CD14-positive monocyte (primary cell): ENCODE measurements at regions not wholly inside any gene's neighbourhood (a gene's known extent, or its start where the extent isn't known, plus 50 kb on each side); places are given as distances from the start of the nearest gene placed in this dataset.

Experiments used
- DNase-seq, 3 donors: peaks; one replicate each; pipeline ENCODE4 v3.0.0-alpha.2; 2011 to 2022
- H2AFZ ChIP-seq: 2 replicates; pipeline ENCODE4 v1.6.0; 2012; ENCODE audit warnings: mild to moderate bottlenecking, low read depth, low read length, inconsistent platforms; ENCODE audit not compliant: insufficient read depth, poor library complexity, severe bottlenecking
- H3K27ac ChIP-seq, 2 donors: 1 replicate in 1 of 2; 2 replicates in 1 of 2; pipeline ENCODE4 v1.5.1; 2012 to 2013; ENCODE audit warnings: low read length in 2 of 2, control low read depth in 1 of 2, inconsistent platforms in 1 of 2, low read depth in 1 of 2, mild to moderate bottlenecking in 1 of 2
- H3K27me3 ChIP-seq, 2 donors: one replicate each; pipeline versions ENCODE4 v1.6.0 to v1.6.1; 2011 to 2013; ENCODE audit warnings: low read length in 2 of 2; ENCODE audit not compliant: control insufficient read depth in 2 of 2, insufficient read depth in 2 of 2
- H3K36me3 ChIP-seq, 2 donors: replicated peaks in 1 of 2; 1 replicate in 1 of 2; 2 replicates in 1 of 2; pipeline versions ENCODE4 v1.5.1 to v1.6.1; 2012 to 2013; ENCODE audit warnings: low read length in 2 of 2, control low read depth in 1 of 2, inconsistent platforms in 1 of 2, mild to moderate bottlenecking in 1 of 2; ENCODE audit not compliant: insufficient read depth in 2 of 2, control insufficient read depth in 1 of 2
- H3K4me1 ChIP-seq, 2 donors: 1 replicate in 1 of 2; 2 replicates in 1 of 2; pipeline versions ENCODE4 v1.5.1 to v1.6.1; 2012 to 2013; ENCODE audit warnings: low read length in 2 of 2, control low read depth in 1 of 2, inconsistent platforms in 1 of 2, mild to moderate bottlenecking in 1 of 2, moderate library complexity in 1 of 2; ENCODE audit not compliant: insufficient read depth in 2 of 2, control insufficient read depth in 1 of 2
- H3K4me2 ChIP-seq: replicated peaks from 2 replicates; pipeline ENCODE3; 2012; ENCODE audit warnings: low read length, moderate library complexity, mild to moderate bottlenecking; ENCODE audit not compliant: poor library complexity, severe bottlenecking; ENCODE audit errors: extremely low read depth
- H3K4me3 ChIP-seq, 3 experiments: fragments of 200-600 bp in 1 of 3; sonication (generic) in 1 of 3; replicated peaks in 1 of 3; 1 replicate in 2 of 3; 2 replicates in 1 of 3; pipeline ENCODE4 v1.5.1; 2011 to 2013; ENCODE audit warnings: low read length in 3 of 3, mild to moderate bottlenecking in 3 of 3, control low read depth in 2 of 3, low read depth in 2 of 3, inconsistent platforms in 1 of 3, moderate library complexity in 1 of 3
- H3K79me2 ChIP-seq: 2 replicates; pipeline ENCODE4 v1.6.0; 2012; ENCODE audit warnings: mild to moderate bottlenecking, control low read depth, inconsistent platforms, low read length, moderate library complexity; ENCODE audit not compliant: insufficient read depth
- H3K9ac ChIP-seq: 2 replicates; pipeline ENCODE4 v1.6.0; 2017; ENCODE audit warnings: low read length, mild to moderate bottlenecking; ENCODE audit not compliant: insufficient read depth, poor library complexity, severe bottlenecking
- H3K9me3 ChIP-seq, 2 donors: replicated peaks in 1 of 2; 1 replicate in 1 of 2; 2 replicates in 1 of 2; pipeline versions ENCODE4 v1.5.1 to v1.6.1; 2012 to 2013; ENCODE audit warnings: low read length in 2 of 2, control low read depth in 1 of 2; ENCODE audit not compliant: control insufficient read depth in 1 of 2, insufficient read depth in 1 of 2
- H4K20me1 ChIP-seq: 2 replicates; pipeline ENCODE4 v1.6.0; 2012; ENCODE audit warnings: mild to moderate bottlenecking, low read length, control low read depth, moderate library complexity; ENCODE audit not compliant: insufficient read depth
- H3K27ac Mint-ChIP-seq, 7 donors: one replicate each; pipeline ENCODE4 v1.8.0; 2020; ENCODE audit warnings: mild to moderate bottlenecking in 7 of 7, mixed read lengths in 7 of 7, moderate library complexity in 6 of 7, inconsistent platforms in 2 of 7
- H3K27me3 Mint-ChIP-seq, 3 donors: one replicate each; pipeline ENCODE4 v1.8.0; 2021 to 2022; ENCODE audit warnings: low read depth in 3 of 3, mild to moderate bottlenecking in 3 of 3, mixed read lengths in 3 of 3, moderate library complexity in 3 of 3, inconsistent platforms in 1 of 3
- H3K36me3 Mint-ChIP-seq, 2 donors: one replicate each; pipeline ENCODE4 v1.8.0; 2020; ENCODE audit warnings: mixed read lengths in 2 of 2, inconsistent platforms in 1 of 2, mild to moderate bottlenecking in 1 of 2
- H3K4me1 Mint-ChIP-seq: one replicate; pipeline ENCODE4 v1.8.0; 2020; ENCODE audit warnings: mild to moderate bottlenecking, mixed read lengths
- H3K4me3 Mint-ChIP-seq, 2 donors: one replicate each; pipeline ENCODE4 v1.8.0; 2020; ENCODE audit warnings: mild to moderate bottlenecking in 2 of 2, mixed read lengths in 2 of 2, moderate library complexity in 1 of 2
- H3K9me3 Mint-ChIP-seq, 7 donors: one replicate each; pipeline ENCODE4 v1.8.0; 2020 to 2022; ENCODE audit warnings: mixed read lengths in 7 of 7, mild to moderate bottlenecking in 6 of 7, moderate library complexity in 6 of 7, inconsistent platforms in 2 of 7
- CTCF ChIP-seq: fragments of 200-600 bp; IDR thresholded peaks from one replicate; pipeline ENCODE4 v1.8.0; 2022; ENCODE audit warnings: antibody characterized with exemption, mild to moderate bottlenecking
- WGBS: methylation state at CpG from one replicate; pipeline ENCODE4 v1.1.5; 2013; ENCODE audit warnings: missing lambda C conversion rate; ENCODE audit not compliant: insufficient coverage; 5-methylcytosine and 5-hydroxymethylcytosine counted together
- intact Hi-C, 2 donors: fragments of 100-400 bp; cut with micrococcal nuclease; formaldehyde crosslinking; loops; one replicate each; pipeline versions ENCODE4 v1.15.0 to v1.15.1; 2023

- H2AFZ ChIP-seq, result no peak overlapping the region
These were observed 220.7 kb downstream of the KCNJ2 start for GRCh38 chr17:70390049-70390448.

GRCh38 chr17:70394473-70395232 lies 225.3 kb downstream of the KCNJ2 start:
- intact Hi-C loops, result no loop called here
- H3K4me3 ChIP-seq, result no peak overlapping the region
- no peaks in the 10 kb centered on the region for H3K27me3 Mint-ChIP-seq
- no peaks in the 10 kb centered on the region for H3K79me2 ChIP-seq
- no peak overlapping the region for H3K27ac Mint-ChIP-seq
- no peaks in the 10 kb centered on the region for H3K36me3 ChIP-seq
- no peaks in the 10 kb centered on the region for H3K36me3 Mint-ChIP-seq
- H3K4me1 ChIP-seq, result no peaks in the 10 kb centered on the region
- H3K4me2 ChIP-seq, result no peak overlapping the region
- H3K27me3 ChIP-seq, result no peaks in the 10 kb centered on the region
- no peaks in the 10 kb centered on the region for H4K20me1 ChIP-seq
- no peak overlapping the region for H2AFZ ChIP-seq
- peaks cover 4 to 6% of the 10 kb centered on the region in 2 donors for H3K9me3 ChIP-seq
- no peak overlapping the region for H3K4me3 Mint-ChIP-seq
- peaks cover 1 to 9% (median 5%) of the 10 kb centered on the region in 7 donors for H3K9me3 Mint-ChIP-seq
- H3K9ac ChIP-seq, result no peak overlapping the region
- H3K27ac ChIP-seq, result no peak overlapping the region
- no peaks in the 10 kb centered on the region for H3K4me1 Mint-ChIP-seq
- no peak for DNase-seq
- TF ChIP-seq CTCF, result no peak
- no CpG with 5 or more reads among the region's 2 CpGs for WGBS

More at GRCh38 chr17:70390049-70390448, 220.7 kb downstream of the KCNJ2 start:
- Mint-ChIP-seq H3K9me3 (peaks cover 0 to 10% (median 7%) of the 10 kb centered on the region in 7 donors), H3K4me1 (no peaks in the 10 kb centered on the region), H3K27ac (no peak overlapping the region), H3K36me3 (no peaks in the 10 kb centered on the region), H3K4me3 (no peak overlapping the region), H3K27me3 (no peaks in the 10 kb centered on the region)
- no peak overlapping the region for H3K27ac ChIP-seq
- WGBS, result no CpG with 5 or more reads among the region's 4 CpGs
- H3K36me3 ChIP-seq, result no peaks in the 10 kb centered on the region
- H3K4me3 ChIP-seq, result no peak overlapping the region
- DNase-seq, result no peak
- H3K9ac ChIP-seq, result no peak overlapping the region
- intact Hi-C loops, result no loop called here
- peaks cover 4 to 6% of the 10 kb centered on the region in 2 donors for H3K9me3 ChIP-seq
- no peaks in the 10 kb centered on the region for H3K4me1 ChIP-seq
- no peak overlapping the region for H3K4me2 ChIP-seq
- H3K79me2 ChIP-seq, result no peaks in the 10 kb centered on the region
- no peaks in the 10 kb centered on the region for H4K20me1 ChIP-seq
- no peaks in the 10 kb centered on the region for H3K27me3 ChIP-seq
- TF ChIP-seq CTCF, result no peak
